Endothelial cell of umbilical vein (primary cell): ENCODE measurements at regions not wholly inside any gene's neighbourhood (a gene's known extent, or its start where the extent isn't known, plus 50 kb on each side); places are given as distances from the start of the nearest gene placed in this dataset.

Experiments used
- CTCF ChIP-seq, 2 donors: IDR thresholded peaks; 1 replicate in 1 of 2; 2 replicates in 1 of 2; pipeline ENCODE4 v1.5.1; 2011; ENCODE audit warnings: low read length in 2 of 2, mild to moderate bottlenecking in 2 of 2, moderate library complexity in 2 of 2, control low read depth in 1 of 2, inconsistent platforms in 1 of 2, low read depth in 1 of 2; ENCODE audit not compliant: insufficient read depth in 1 of 2; ENCODE audit errors: extremely low read depth in 1 of 2
- EZH2 ChIP-seq: IDR thresholded peaks from 2 replicates; pipeline ENCODE4 v1.6.1; 2012; ENCODE audit warnings: borderline replicate concordance, low read depth, mild to moderate bottlenecking, moderate library complexity, low read length, inconsistent platforms; ENCODE audit not compliant: severe bottlenecking
- FOS ChIP-seq: IDR thresholded peaks from 2 replicates; pipeline ENCODE4 v1.6.1; 2011; ENCODE audit warnings: mild to moderate bottlenecking, low read length, moderate library complexity, borderline replicate concordance; ENCODE audit not compliant: insufficient read depth
- GATA2 ChIP-seq: IDR thresholded peaks from 2 replicates; pipeline ENCODE4 v1.7.0; 2011; ENCODE audit warnings: low read depth, mild to moderate bottlenecking, moderate library complexity, mixed read lengths, low read length; ENCODE audit not compliant: insufficient read length, insufficient read depth
- JUN ChIP-seq: IDR thresholded peaks from 2 replicates; pipeline ENCODE4 v1.6.1; 2011; ENCODE audit warnings: borderline replicate concordance, low read depth; ENCODE audit not compliant: insufficient read length, insufficient read depth
- MYC ChIP-seq: IDR thresholded peaks from one replicate; pipeline ENCODE4 v1.6.1; 2011; ENCODE audit warnings: mild to moderate bottlenecking, low read depth, low read length
- POLR2A ChIP-seq: IDR thresholded peaks from 2 replicates; pipeline ENCODE4 v1.6.1; 2012; ENCODE audit warnings: low read depth, mild to moderate bottlenecking, control low read depth, low read length
- POLR2AphosphoS5 ChIP-seq: IDR thresholded peaks from 2 replicates; pipeline ENCODE4 v1.6.1; 2012; ENCODE audit warnings: low read depth, mild to moderate bottlenecking, control low read depth, low read length, moderate library complexity; ENCODE audit not compliant: insufficient read depth
- TF ChIP-seq, protein P1 (sequence below): IDR thresholded peaks from 2 replicates; pipeline ENCODE4 v1.6.1; 2011; ENCODE audit not compliant: insufficient read depth, insufficient read length

DNA sequence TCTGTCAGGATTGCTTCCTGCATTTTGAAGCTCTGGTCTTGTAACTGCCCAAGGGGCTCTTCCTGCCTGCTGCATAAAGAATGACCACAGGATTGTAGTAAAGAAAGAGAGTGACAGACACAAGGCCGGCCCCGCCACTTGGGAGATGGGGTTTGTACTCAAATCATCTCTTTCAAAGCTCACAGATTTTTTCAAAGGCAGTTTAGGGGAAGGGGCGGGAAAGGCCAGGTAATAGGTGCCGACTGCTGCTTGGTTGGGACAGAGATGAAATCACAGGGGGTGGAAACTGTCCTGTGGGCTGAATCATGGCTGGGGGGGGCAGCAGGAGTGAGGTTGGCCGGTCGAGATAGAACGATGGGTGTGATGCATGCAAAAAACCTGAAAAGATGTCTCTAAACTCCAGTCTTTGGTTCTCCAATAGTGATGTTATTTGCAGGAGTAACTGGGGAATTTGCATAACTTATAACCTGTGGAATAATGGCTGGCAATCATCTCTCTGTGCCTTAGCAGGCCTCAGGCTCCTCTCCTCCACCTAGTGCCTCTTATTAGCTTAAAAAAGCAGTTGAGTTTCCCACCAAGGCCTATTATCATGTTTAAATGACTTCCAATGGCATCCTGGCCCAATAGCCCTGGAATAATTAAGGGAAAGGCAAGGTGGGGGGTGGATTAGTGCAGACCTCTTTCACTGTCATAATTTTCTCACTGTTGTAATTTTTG lies 778.4 kb upstream of the FRG1 start:
- TF ChIP-seq POLR2A (no peak), EZH2 (no peak), CTCF (IDR thresholded peaks at IDR 0.05; ENCODE audit: extremely low read depth in 1 of 2, insufficient read depth in 1 of 2, low read depth in 1 of 2, low read length in 2 of 2) (no peak), MYC (no peak), POLR2AphosphoS5 (no peak), JUN (no peak), GATA2 (no peak), FOS (no peak)
- TF ChIP-seq, protein P1, sequence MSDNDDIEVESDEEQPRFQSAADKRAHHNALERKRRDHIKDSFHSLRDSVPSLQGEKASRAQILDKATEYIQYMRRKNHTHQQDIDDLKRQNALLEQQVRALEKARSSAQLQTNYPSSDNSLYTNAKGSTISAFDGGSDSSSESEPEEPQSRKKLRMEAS = no peak
